ENCODE measurements at regions not wholly inside any gene's neighbourhood (a gene's known extent, or its start where the extent isn't known, plus 50 kb on each side); places are given as distances from the start of the nearest gene placed in this dataset.

- no peak for TF ChIP-seq CTCF (conservative IDR thresholded peaks at IDR 0.05 in 1 of 2, IDR thresholded peaks at IDR 0.05 in 1 of 2; ENCODE audit: extremely low read depth in 1 of 2, insufficient read depth in 1 of 2, low read depth in 1 of 2, low read length in 2 of 2)
- TF ChIP-seq EZH2 (IDR thresholded peaks at IDR 0.05; ENCODE audit: borderline replicate concordance, low read length): no peak
These were observed 333.9 kb upstream of the CDH11 start for GRCh38 chr16:65455761-65456160.
